ENCODE measurements at regions not wholly inside any gene's neighbourhood (a gene's known extent, or its start where the extent isn't known, plus 50 kb on each side); places are given as distances from the start of the nearest gene placed in this dataset.

DNA sequence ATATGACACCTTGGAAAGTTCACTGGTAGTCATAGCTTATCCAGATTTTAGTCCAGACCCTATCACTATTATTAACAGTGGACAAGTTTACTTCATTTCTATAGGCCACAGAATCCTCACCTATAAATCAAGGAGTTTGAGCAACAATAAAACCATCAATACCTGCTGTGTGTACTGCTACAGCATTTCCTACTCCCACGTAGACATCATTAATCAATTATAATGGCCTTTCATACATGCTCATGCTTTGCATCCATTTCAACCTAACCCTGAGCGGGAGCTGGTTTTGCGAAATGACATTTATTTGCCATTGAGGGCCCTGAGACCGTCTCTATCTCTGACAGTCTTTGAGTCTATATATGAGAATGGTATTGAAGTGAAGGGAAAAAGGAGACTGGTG lies 312.3 kb downstream of the FAT3 start:
- TF ChIP-seq TP53 (CRISPR knock-in tag; IDR thresholded peaks at IDR 0.05), result no peak
- TF ChIP-seq RAD21 (conservative IDR thresholded peaks at IDR 0.05 in 1 of 2, IDR thresholded peaks at IDR 0.05 in 1 of 2), result no peak
- TF ChIP-seq EP300 (IDR thresholded peaks at IDR 0.05), result no peak
- no peak for TF ChIP-seq ZFP36 (IDR thresholded peaks at IDR 0.05; ENCODE audit: borderline replicate concordance, partially characterized antibody)
- no peak for TF ChIP-seq RFX5 (IDR thresholded peaks at IDR 0.05)
- TF ChIP-seq HEYL (CRISPR knock-in tag; IDR thresholded peaks at IDR 0.05), result no peak
- TF ChIP-seq, protein P1, sequence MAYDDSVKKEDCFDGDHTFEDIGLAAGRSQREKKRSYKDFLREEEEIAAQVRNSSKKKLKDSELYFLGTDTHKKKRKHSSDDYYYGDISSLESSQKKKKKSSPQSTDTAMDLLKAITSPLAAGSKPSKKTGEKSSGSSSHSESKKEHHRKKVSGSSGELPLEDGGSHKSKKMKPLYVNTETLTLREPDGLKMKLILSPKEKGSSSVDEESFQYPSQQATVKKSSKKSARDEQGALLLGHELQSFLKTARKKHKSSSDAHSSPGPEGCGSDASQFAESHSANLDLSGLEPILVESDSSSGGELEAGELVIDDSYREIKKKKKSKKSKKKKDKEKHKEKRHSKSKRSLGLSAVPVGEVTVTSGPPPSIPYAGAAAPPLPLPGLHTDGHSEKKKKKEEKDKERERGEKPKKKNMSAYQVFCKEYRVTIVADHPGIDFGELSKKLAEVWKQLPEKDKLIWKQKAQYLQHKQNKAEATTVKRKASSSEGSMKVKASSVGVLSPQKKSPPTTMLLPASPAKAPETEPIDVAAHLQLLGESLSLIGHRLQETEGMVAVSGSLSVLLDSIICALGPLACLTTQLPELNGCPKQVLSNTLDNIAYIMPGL (CRISPR knock-in tag; IDR thresholded peaks at IDR 0.05; ENCODE audit: borderline replicate concordance), result no peak
- TF ChIP-seq ESRRA (IDR thresholded peaks at IDR 0.05; ENCODE audit: borderline replicate concordance, low read length), result no peak
